CD4-positive, alpha-beta T cell (primary cell): ENCODE measurements at regions not wholly inside any gene's neighbourhood (a gene's known extent, or its start where the extent isn't known, plus 50 kb on each side); places are given as distances from the start of the nearest gene placed in this dataset.

Experiments
- ATAC-seq: fragments of 200-7000 bp; cut with Tn5 transposase; one replicate; pipeline ENCODE4 v1.10.0; 2022; ENCODE audit warnings: mild to moderate bottlenecking; ENCODE audit not compliant: poor library complexity
- CTCF ChIA-PET: fragments of 350-600 bp; sonication (Branson Sonifier 250); formaldehyde crosslinking; loops from one replicate; lab custom pipeline; 2021; ENCODE audit warnings: antibody characterized with exemption, inconsistent platforms; lab: Charles Lee
- POLR2A ChIA-PET: fragments of 350-600 bp; sonication (Branson Sonifier 250); formaldehyde crosslinking; loops from one replicate; lab custom pipeline; 2021; ENCODE audit warnings: antibody characterized with exemption, inconsistent platforms; lab: Charles Lee
- DNase-seq, 14 experiments: peaks; one replicate each; pipeline ENCODE4 v3.0.0-alpha.2; 2013 to 2020; ENCODE audit warnings: mixed read lengths in 2 of 14
- H3K27ac ChIP-seq, 2 donors: one replicate each; pipeline versions ENCODE4 v1.5.1 to v1.7.0; 2013; ENCODE audit warnings: low read length in 2 of 2, low read depth in 1 of 2, mild to moderate bottlenecking in 1 of 2
- H3K27me3 ChIP-seq, 2 experiments: 1 replicate in 1 of 2; 2 replicates in 1 of 2; pipeline versions ENCODE4 v1.6.1 to v1.7.0; 2013; ENCODE audit warnings: low read length in 2 of 2, control low read depth in 1 of 2, mild to moderate bottlenecking in 1 of 2, moderate library complexity in 1 of 2; ENCODE audit not compliant: insufficient read depth in 2 of 2, control insufficient read depth in 1 of 2
- H3K36me3 ChIP-seq: one replicate; pipeline ENCODE4 v1.6.1; 2013; ENCODE audit warnings: low read length, control low read depth; ENCODE audit not compliant: insufficient read depth
- H3K4me1 ChIP-seq: one replicate; pipeline ENCODE4 v1.6.1; 2013; ENCODE audit warnings: low read length, control low read depth; ENCODE audit not compliant: insufficient read depth
- H3K4me3 ChIP-seq: one replicate; pipeline ENCODE4 v1.5.1; 2013; ENCODE audit warnings: mild to moderate bottlenecking, low read length, moderate library complexity
- H3K9me3 ChIP-seq, 2 experiments: 1 replicate in 1 of 2; 2 replicates in 1 of 2; pipeline versions ENCODE4 v1.6.1 to v1.7.0; 2013; ENCODE audit warnings: low read length in 2 of 2, mild to moderate bottlenecking in 2 of 2, control low read depth in 1 of 2, moderate library complexity in 1 of 2; ENCODE audit not compliant: control insufficient read depth in 1 of 2, insufficient read depth in 1 of 2
- H3K27ac Mint-ChIP-seq: one replicate; pipeline ENCODE4 v1.8.0; 2020; ENCODE audit warnings: mixed read lengths
- H3K27me3 Mint-ChIP-seq: one replicate; pipeline ENCODE4 v1.8.0; 2021; ENCODE audit warnings: mixed read lengths
- H3K36me3 Mint-ChIP-seq: one replicate; pipeline ENCODE4 v1.8.0; 2021; ENCODE audit warnings: low read depth, mixed read lengths
- H3K4me1 Mint-ChIP-seq: one replicate; pipeline ENCODE4 v1.8.0; 2021; ENCODE audit warnings: low read depth, mixed read lengths
- H3K4me3 Mint-ChIP-seq: one replicate; pipeline ENCODE4 v1.8.0; 2020; ENCODE audit warnings: mild to moderate bottlenecking, mixed read lengths
- H3K9me3 Mint-ChIP-seq: one replicate; pipeline ENCODE4 v1.8.0; 2020; ENCODE audit warnings: mixed read lengths
- CTCF ChIP-seq: fragments of 200-600 bp; IDR thresholded peaks from one replicate; pipeline ENCODE4 v1.8.0; 2022; ENCODE audit warnings: antibody characterized with exemption, mild to moderate bottlenecking
- intact Hi-C, 2 experiments: fragments of 100-400 bp; cut with DNase I in 1 of 2; cut with micrococcal nuclease in 1 of 2; formaldehyde crosslinking; loops; one replicate each; pipeline versions ENCODE4 v1.15.1 to v1.9.0; 2023 to 2025; cut with DNase I, micrococcal nuclease

DNA sequence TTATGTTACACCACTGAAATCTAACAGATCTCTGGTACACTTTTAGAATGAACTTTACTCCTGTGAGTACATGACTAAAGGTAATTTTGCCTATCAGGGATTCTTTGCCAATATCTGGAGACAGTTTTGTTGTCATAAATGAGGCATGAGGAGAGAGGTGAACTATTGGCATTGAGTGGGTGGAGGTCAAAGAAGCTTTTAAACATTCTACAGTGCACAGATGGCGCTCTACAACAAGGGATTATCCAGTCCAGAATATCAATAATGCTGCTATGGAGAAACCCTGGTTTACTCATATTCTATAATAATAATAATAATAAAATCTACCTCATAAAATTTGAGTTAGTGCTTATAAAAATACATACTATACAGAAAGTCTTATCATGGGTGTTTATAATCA, 702.3 kb downstream of the SI start:
- DNase-seq (no peak), ATAC-seq (no peak)
- Mint-ChIP-seq H3K4me3 (no peak overlapping the region), H3K27ac (no peak overlapping the region), H3K36me3 (no peaks in the 10 kb centered on the region), H3K4me1 (no peaks in the 10 kb centered on the region), H3K27me3 (no peaks in the 10 kb centered on the region), H3K9me3 (peaks cover 3% of the 10 kb centered on the region)
- Histone ChIP-seq H3K4me1 (no peaks in the 10 kb centered on the region), H3K36me3 (no peaks in the 10 kb centered on the region), H3K27me3 (no peaks in the 10 kb centered on the region), H3K9me3 (peaks cover 0 to 4% of the 10 kb centered on the region in 2 experiments), H3K27ac (no peak overlapping the region), H3K4me3 (no peak overlapping the region)
- intact Hi-C loops, result no loop called here
- TF ChIP-seq CTCF, result no peak
- CTCF ChIA-PET, result no interaction called here
- POLR2A ChIA-PET, result no interaction called here

- peaks cover 3% of the 10 kb centered on the region for H3K9me3 Mint-ChIP-seq
- no peaks in the 10 kb centered on the region for H3K36me3 Mint-ChIP-seq
- H3K27me3 Mint-ChIP-seq, result no peaks in the 10 kb centered on the region
Observed at GRCh38 chr3:164375538-164375937, 702.8 kb downstream of the SI start.

GRCh38 chr3:164371681-164372080, 706.6 kb downstream of the SI start:
- H3K4me3 ChIP-seq, result no peak overlapping the region
- ChIA-PET POLR2A (no interaction called here), CTCF (no interaction called here)
- no peaks in the 10 kb centered on the region for H3K27me3 ChIP-seq
- H3K4me1 Mint-ChIP-seq, result no peaks in the 10 kb centered on the region
- peaks cover 6% of the 10 kb centered on the region for H3K9me3 Mint-ChIP-seq
- DNase-seq (no peak), ATAC-seq (no peak)
- no peaks in the 10 kb centered on the region for H3K9me3 ChIP-seq
- H3K4me1 ChIP-seq, result no peaks in the 10 kb centered on the region
- H3K36me3 Mint-ChIP-seq, result no peaks in the 10 kb centered on the region
- H3K36me3 ChIP-seq, result no peaks in the 10 kb centered on the region
- H3K27ac Mint-ChIP-seq, result no peak overlapping the region
- no peak overlapping the region for H3K27ac ChIP-seq
- TF ChIP-seq CTCF, result no peak
- no peaks in the 10 kb centered on the region for H3K27me3 Mint-ChIP-seq
- intact Hi-C loops, result no loop called here
- H3K4me3 Mint-ChIP-seq, result no peak overlapping the region

More at GRCh38 chr3:164375538-164375937, 702.8 kb downstream of the SI start:
- ATAC-seq (no peak), DNase-seq (no peak)
- H3K4me3 Mint-ChIP-seq, result no peak overlapping the region
- no peak overlapping the region for H3K4me3 ChIP-seq
- no peak for TF ChIP-seq CTCF
- no peaks in the 10 kb centered on the region for H3K27me3 ChIP-seq
- no peaks in the 10 kb centered on the region for H3K4me1 Mint-ChIP-seq
- H3K27ac ChIP-seq, result no peak overlapping the region
- ChIA-PET POLR2A (no interaction called here), CTCF (no interaction called here)
- intact Hi-C loops, result no loop called here
- no peak overlapping the region for H3K27ac Mint-ChIP-seq
- peaks cover 0 to 4% of the 10 kb centered on the region in 2 experiments for H3K9me3 ChIP-seq
- no peaks in the 10 kb centered on the region for H3K36me3 ChIP-seq
- H3K4me1 ChIP-seq, result no peaks in the 10 kb centered on the region
